Mucosa of descending colon (tissue), 3 donors: ENCODE measurements at regions not wholly inside any gene's neighbourhood (a gene's known extent, or its start where the extent isn't known, plus 50 kb on each side); places are given as distances from the start of the nearest gene placed in this dataset.

Source experiments
- ATAC-seq: fragments of 200-7000 bp; cut with Tn5 transposase; one replicate; pipeline ENCODE4 v1.9.1; 2020; ENCODE audit warnings: mild to moderate bottlenecking, moderate library complexity
- DNase-seq, 3 donors: peaks; one replicate each; pipeline ENCODE4 v3.0.0-alpha.2; 2020
- H3K36me3 ChIP-seq: fragments of 200-600 bp; one replicate; pipeline ENCODE4 v1.8.0; 2021; ENCODE audit warnings: low read depth, mild to moderate bottlenecking
- H3K4me1 ChIP-seq: fragments of 200-600 bp; one replicate; pipeline ENCODE4 v1.8.0; 2021; ENCODE audit warnings: low read depth, mild to moderate bottlenecking
- H3K4me3 ChIP-seq: fragments of 200-600 bp; one replicate; pipeline ENCODE4 v1.8.0; 2021; ENCODE audit warnings: mild to moderate bottlenecking
- H3K9me3 ChIP-seq: fragments of 200-600 bp; one replicate; pipeline ENCODE4 v1.8.0; 2021; ENCODE audit warnings: mild to moderate bottlenecking
- intact Hi-C, 2 donors: fragments of 100-400 bp; cut with DNase I in 1 of 2; cut with micrococcal nuclease in 1 of 2; formaldehyde crosslinking; loops; one replicate each; pipeline versions ENCODE4 v1.11.0 to v1.11.1; 2022; cut with DNase I, micrococcal nuclease
- TF ChIP-seq, protein P1 (sequence below): fragments of 200-600 bp; IDR thresholded peaks from one replicate; pipeline ENCODE4 v1.8.0; 2022; ENCODE audit warnings: antibody characterized with exemption, mild to moderate bottlenecking
- donor health status: DM: no; HTN: no; CAD: no; lungs with moderate emphysema.
- donor health status: DM: no; HTN: no; CAD: no.
- donor health status: DM: no; HTN: yes; CAD: no.

DNA sequence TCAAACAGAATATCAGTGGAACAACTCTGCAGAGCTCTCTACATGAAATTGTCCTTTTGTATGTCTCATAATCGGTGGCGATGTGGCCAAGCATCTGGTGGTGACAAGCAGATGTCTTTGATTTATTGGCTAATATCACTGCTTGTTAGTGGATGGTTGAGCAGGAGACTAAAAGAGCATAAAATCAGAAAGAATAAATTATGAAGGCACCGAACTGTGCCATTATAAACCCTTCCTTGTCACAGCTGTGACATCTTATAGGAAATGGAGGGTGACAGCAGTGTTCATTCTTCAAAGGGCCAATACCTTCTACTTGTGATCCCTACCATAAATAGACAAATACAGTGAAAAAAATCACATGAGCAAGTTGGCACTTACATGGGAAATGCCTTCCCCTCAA lies 1404.3 kb downstream of the MAT2B start:
- intact Hi-C loops = no loop called here
- Histone ChIP-seq H3K36me3 (no peaks in the 10 kb centered on the region), H3K9me3 (no peaks in the 10 kb centered on the region), H3K4me1 (no peaks in the 10 kb centered on the region), H3K4me3 (no peak overlapping the region)
- TF ChIP-seq, protein P1, sequence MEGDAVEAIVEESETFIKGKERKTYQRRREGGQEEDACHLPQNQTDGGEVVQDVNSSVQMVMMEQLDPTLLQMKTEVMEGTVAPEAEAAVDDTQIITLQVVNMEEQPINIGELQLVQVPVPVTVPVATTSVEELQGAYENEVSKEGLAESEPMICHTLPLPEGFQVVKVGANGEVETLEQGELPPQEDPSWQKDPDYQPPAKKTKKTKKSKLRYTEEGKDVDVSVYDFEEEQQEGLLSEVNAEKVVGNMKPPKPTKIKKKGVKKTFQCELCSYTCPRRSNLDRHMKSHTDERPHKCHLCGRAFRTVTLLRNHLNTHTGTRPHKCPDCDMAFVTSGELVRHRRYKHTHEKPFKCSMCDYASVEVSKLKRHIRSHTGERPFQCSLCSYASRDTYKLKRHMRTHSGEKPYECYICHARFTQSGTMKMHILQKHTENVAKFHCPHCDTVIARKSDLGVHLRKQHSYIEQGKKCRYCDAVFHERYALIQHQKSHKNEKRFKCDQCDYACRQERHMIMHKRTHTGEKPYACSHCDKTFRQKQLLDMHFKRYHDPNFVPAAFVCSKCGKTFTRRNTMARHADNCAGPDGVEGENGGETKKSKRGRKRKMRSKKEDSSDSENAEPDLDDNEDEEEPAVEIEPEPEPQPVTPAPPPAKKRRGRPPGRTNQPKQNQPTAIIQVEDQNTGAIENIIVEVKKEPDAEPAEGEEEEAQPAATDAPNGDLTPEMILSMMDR = no peak
- no peak for ATAC-seq
- no peak for DNase-seq

DNA sequence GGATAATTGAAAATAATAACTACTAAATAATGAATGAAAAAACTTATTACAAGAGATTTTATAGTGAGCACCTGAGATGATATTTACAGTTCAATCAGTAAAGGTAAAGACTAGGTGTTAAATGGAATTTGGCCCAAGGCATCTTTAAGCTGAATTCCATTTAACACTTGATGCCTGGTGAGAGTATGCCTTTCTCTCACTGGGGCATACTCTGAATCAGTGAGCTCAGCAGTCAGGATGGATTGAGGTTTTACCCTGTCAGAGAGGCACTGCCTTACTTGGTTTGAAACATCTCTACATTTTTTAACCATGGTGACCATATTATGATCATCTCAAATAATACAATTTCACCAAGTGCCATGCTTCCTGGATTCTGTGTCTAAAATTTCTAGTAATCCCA lies 1416.3 kb downstream of the MAT2B start:
- peaks cover 38% of the 10 kb centered on the region for H3K9me3 ChIP-seq
- TF ChIP-seq, protein P1 = no peak
- DNase-seq (no peak), ATAC-seq (no peak)
- intact Hi-C loops = no loop called here
- no peak overlapping the region for H3K4me3 ChIP-seq
- H3K4me1 ChIP-seq = no peaks in the 10 kb centered on the region
- no peaks in the 10 kb centered on the region for H3K36me3 ChIP-seq

GRCh38 chr5:164934039-164934438 lies 1428.6 kb downstream of the MAT2B start:
- TF ChIP-seq, protein P1 = no peak
- no peak for DNase-seq
- no peak for ATAC-seq
- peaks cover 13% of the 10 kb centered on the region for H3K9me3 ChIP-seq
- no peaks in the 10 kb centered on the region for H3K4me1 ChIP-seq
- intact Hi-C loops = no loop called here
- H3K4me3 ChIP-seq = no peak overlapping the region
- no peaks in the 10 kb centered on the region for H3K36me3 ChIP-seq

DNA sequence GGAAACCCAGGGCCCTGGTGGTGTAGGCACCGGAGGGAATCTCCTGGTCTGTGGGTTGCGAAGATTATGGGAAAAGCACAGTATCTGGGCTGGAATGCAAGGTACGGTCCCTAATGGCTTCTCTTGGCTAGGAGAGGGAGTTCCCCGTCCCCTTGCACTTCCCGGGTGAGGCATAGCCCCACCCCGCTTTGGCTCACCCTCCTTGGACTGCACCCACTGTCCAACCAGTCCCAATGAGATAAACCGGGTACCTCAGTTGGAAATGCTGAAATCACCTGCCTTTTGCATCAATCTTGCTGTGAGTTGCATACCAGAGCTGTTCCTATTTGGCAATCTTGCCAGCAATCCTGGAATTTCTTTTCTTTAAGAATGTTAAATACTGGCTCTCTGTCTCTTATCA lies 1429.1 kb downstream of the MAT2B start:
- ATAC-seq (no peak), DNase-seq (no peak)

GRCh38 chr5:164941132-164941531 lies 1435.7 kb downstream of the MAT2B start:
- ATAC-seq (no peak), DNase-seq (no peak)
- Histone ChIP-seq H3K4me1 (no peaks in the 10 kb centered on the region), H3K9me3 (no peaks in the 10 kb centered on the region), H3K36me3 (no peaks in the 10 kb centered on the region), H3K4me3 (no peak overlapping the region)
- intact Hi-C loops = no loop called here
- TF ChIP-seq, protein P1 = no peak

More for the DNA sequence above, 1429.1 kb downstream of the MAT2B start:
- Histone ChIP-seq H3K4me3 (no peak overlapping the region), H3K36me3 (no peaks in the 10 kb centered on the region), H3K4me1 (no peaks in the 10 kb centered on the region), H3K9me3 (peaks cover 8% of the 10 kb centered on the region)
- intact Hi-C loops = no loop called here
- TF ChIP-seq, protein P1 = no peak

- Histone ChIP-seq H3K9me3 (no peaks in the 10 kb centered on the region), H3K4me3 (no peak overlapping the region), H3K4me1 (no peaks in the 10 kb centered on the region), H3K36me3 (no peaks in the 10 kb centered on the region)
- intact Hi-C loops = no loop called here
- ATAC-seq = peak; percentile 65
- TF ChIP-seq, protein P1 = no peak
- DNase-seq = no peak
These were observed 1445.5 kb downstream of the MAT2B start for GRCh38 chr5:164950927-164951326.
